Stimulated activated CD4-positive, alpha-beta T cell treated with anti-CD3 and anti-CD28 coated beads, Interleukin-15, amount 100 ng/mL, for 24 hours (primary cell): ENCODE measurements at regions not wholly inside any gene's neighbourhood (a gene's known extent, or its start where the extent isn't known, plus 50 kb on each side); places are given as distances from the start of the nearest gene placed in this dataset.

Source experiments
- DNase-seq: peaks from one replicate; pipeline ENCODE4 v3.0.0-alpha.2; 2020

DNA sequence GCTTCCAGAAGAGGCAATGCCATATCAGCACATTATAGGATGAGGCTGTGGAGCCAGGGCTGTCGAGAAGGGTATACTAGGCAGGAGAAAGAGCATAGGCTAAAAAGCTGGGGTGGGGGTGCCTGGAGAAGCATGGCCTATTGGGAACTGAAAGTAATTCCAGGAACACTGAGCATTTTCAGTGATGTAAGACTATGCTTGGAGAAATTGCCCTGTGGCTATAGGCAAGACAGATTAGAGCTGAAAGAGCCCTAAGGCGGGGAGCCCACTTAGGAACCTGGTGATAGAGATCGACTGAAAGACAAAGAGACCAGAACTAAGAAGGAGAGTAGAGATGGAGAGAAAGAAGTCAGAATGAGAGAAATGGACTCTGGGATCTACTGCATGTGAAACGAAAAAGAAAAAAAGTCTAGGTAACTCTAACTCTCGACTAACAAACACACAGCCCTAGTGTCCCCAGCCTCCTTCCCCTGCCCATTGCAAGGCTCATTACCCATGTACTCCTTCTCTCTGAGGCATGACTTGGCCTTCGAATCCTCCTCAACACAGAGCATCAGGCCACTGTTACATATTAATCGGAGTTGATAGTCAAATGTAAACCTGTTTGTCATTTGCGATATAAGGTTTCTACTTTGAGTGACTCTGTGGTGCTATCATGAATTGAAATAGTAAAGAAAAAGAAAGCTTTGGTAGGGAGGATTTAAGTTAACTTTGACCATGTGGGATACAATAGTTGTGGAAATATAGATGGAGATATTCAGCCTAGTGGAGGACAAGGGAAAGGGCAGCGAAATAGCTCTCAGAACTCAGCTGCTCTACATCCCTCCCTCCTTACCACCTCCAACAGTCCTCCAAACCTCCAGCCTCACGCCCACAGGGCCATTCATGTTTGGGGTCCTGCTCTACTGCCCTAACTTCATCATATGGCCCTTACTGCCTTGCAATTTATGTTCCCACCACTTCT is 52.3 kb upstream of the BMAL1 start:
- no peak for DNase-seq

DNA sequence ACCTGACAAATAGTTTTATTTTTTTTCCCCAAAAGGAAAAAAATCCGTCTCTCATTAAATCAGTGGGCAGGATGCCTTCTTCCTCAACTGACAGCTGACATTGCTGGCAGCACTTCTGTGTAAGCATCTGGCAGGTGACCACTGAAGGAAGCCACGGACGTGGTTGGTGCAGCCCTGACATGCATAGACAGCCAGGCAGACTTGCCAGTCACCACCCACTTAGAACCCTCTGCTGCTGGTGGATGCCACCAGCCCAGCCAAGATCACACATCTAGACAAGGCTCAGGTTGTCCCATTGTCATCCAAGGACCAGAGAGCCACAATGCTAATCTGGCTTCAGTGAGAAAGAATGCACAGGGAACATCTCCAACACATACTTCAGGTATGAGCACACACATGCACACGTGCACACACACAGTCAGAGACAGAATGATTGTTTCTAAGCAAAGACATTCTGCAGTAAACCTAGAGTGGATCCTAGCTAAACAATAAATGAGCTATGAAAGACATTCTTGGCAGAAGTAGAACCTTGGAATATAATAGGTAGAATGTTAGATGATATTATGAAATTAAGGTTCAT is 49.8 kb upstream of the BMAL1 start:
- DNase-seq: no peak
